Hepatocyte (in vitro differentiated cells): ENCODE measurements at regions not wholly inside any gene's neighbourhood (a gene's known extent, or its start where the extent isn't known, plus 50 kb on each side); places are given as distances from the start of the nearest gene placed in this dataset.

Experiments used
- EZH2 ChIP-seq: fragments of 200-600 bp; sonication (generic); IDR thresholded peaks from 2 replicates; pipeline ENCODE4 v1.6.1; 2016; ENCODE audit warnings: antibody characterized with exemption, mild to moderate bottlenecking, borderline replicate concordance
- EZH2phosphoT487 ChIP-seq: fragments of 200-600 bp; sonication (generic); IDR thresholded peaks from one replicate; pipeline ENCODE4 v1.6.1; 2018; ENCODE audit warnings: antibody characterized with exemption, mild to moderate bottlenecking, low read depth, moderate library complexity; ENCODE audit not compliant: unreplicated experiment, severe bottlenecking
- TF ChIP-seq, protein P1 (sequence below): fragments of 200-600 bp; sonication (generic); IDR thresholded peaks from 2 replicates; pipeline ENCODE4 v1.5.1; 2016; ENCODE audit warnings: antibody characterized with exemption, mild to moderate bottlenecking; ENCODE audit not compliant: poor library complexity

DNA sequence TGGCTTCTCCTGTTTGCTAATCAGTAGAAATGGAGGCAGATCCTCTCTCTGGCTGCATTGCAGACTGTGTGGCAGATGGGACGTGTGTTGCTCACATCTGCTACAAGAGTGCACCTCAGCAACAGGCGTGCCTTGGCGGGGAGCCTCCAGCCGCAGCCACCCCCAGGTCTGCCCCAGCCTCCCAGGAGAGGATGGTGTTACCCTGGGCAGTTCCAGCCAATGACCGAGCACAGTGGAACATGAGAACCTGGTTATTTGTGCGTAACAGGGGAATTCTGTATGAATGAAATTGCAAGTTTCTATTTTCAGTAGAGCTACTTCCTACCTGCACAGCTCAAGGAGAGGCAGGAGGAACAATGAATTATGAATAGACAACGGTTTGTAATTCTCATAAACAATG, 130.6 kb upstream of the CBLN2 start:
- TF ChIP-seq EZH2: no peak
- TF ChIP-seq, protein P1, sequence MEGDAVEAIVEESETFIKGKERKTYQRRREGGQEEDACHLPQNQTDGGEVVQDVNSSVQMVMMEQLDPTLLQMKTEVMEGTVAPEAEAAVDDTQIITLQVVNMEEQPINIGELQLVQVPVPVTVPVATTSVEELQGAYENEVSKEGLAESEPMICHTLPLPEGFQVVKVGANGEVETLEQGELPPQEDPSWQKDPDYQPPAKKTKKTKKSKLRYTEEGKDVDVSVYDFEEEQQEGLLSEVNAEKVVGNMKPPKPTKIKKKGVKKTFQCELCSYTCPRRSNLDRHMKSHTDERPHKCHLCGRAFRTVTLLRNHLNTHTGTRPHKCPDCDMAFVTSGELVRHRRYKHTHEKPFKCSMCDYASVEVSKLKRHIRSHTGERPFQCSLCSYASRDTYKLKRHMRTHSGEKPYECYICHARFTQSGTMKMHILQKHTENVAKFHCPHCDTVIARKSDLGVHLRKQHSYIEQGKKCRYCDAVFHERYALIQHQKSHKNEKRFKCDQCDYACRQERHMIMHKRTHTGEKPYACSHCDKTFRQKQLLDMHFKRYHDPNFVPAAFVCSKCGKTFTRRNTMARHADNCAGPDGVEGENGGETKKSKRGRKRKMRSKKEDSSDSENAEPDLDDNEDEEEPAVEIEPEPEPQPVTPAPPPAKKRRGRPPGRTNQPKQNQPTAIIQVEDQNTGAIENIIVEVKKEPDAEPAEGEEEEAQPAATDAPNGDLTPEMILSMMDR: no peak
- TF ChIP-seq EZH2phosphoT487: no peak
